ENCODE measurements at regions not wholly inside any gene's neighbourhood (a gene's known extent, or its start where the extent isn't known, plus 50 kb on each side); places are given as distances from the start of the nearest gene placed in this dataset.

DNA sequence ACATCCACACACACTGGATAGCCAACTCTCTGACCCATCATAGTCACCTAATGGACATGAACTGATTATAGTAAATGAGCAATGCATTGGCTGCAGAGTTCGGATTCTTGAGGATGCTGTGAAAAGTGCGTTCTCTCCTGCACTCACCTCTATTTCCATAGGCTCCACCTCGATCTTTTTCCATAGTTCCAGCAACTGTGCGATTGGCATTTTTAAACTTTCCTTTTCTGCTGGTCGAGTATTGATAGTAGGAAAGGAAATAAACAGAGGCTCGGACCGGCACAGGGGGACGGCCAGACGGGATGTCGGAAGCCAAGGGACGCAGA is 94.4 kb downstream of the RNASET2 start:
- Histone ChIP-seq H3K27me3 (replicated peaks; ENCODE audit: insufficient read depth) (no peaks in the 10 kb centered on the region), H3K27ac (peak overlapping the region; percentile 6 to 31), H3K4me1 (replicated peaks) (no peaks in the 10 kb centered on the region), H3K36me3 (no peaks in the 10 kb centered on the region), H3K4me3 (peak overlapping the region; percentile 39 to 42), H3K9me3 (no peaks in the 10 kb centered on the region)
- 1% methylated on average over 11 of the region's 11 CpGs for WGBS
- DNase-seq (ENCODE audit: low spot score): no peak
- intact Hi-C loops (cut with DNase I): loop anchor here (2.0 kb wide), 1 partner anchor 75 kb away; no protein-coding TSS in a partner anchor
- TF ChIP-seq, protein P1, sequence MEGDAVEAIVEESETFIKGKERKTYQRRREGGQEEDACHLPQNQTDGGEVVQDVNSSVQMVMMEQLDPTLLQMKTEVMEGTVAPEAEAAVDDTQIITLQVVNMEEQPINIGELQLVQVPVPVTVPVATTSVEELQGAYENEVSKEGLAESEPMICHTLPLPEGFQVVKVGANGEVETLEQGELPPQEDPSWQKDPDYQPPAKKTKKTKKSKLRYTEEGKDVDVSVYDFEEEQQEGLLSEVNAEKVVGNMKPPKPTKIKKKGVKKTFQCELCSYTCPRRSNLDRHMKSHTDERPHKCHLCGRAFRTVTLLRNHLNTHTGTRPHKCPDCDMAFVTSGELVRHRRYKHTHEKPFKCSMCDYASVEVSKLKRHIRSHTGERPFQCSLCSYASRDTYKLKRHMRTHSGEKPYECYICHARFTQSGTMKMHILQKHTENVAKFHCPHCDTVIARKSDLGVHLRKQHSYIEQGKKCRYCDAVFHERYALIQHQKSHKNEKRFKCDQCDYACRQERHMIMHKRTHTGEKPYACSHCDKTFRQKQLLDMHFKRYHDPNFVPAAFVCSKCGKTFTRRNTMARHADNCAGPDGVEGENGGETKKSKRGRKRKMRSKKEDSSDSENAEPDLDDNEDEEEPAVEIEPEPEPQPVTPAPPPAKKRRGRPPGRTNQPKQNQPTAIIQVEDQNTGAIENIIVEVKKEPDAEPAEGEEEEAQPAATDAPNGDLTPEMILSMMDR (IDR thresholded peaks at IDR 0.05): no peak
- no peak for TF ChIP-seq POLR2A (IDR thresholded peaks at IDR 0.05)
- TF ChIP-seq POLR2AphosphoS5 (IDR thresholded peaks at IDR 0.05): no peak

GRCh38 chr6:166861304-166861703 is 95.0 kb downstream of the RNASET2 start:
- Histone ChIP-seq H3K4me3 (no peak overlapping the region), H3K27ac (no peak overlapping the region)

GRCh38 chr6:166860392-166860791 is 96.0 kb downstream of the RNASET2 start:
- H3K4me1 ChIP-seq (replicated peaks): no peaks in the 10 kb centered on the region
- TF ChIP-seq POLR2AphosphoS5 (IDR thresholded peaks at IDR 0.05): no peak
- TF ChIP-seq, protein P1 (IDR thresholded peaks at IDR 0.05): no peak
- TF ChIP-seq POLR2A (IDR thresholded peaks at IDR 0.05): no peak
- no peak overlapping the region for H3K4me3 ChIP-seq
- intact Hi-C loops (cut with DNase I): no loop called here
- no peaks in the 10 kb centered on the region for H3K9me3 ChIP-seq
- WGBS: 79% methylated on average over 6 of the region's 6 CpGs
- no peak overlapping the region for H3K27ac ChIP-seq
- H3K36me3 ChIP-seq: no peaks in the 10 kb centered on the region
- DNase-seq (ENCODE audit: low spot score): no peak
- no peaks in the 10 kb centered on the region for H3K27me3 ChIP-seq (replicated peaks; ENCODE audit: insufficient read depth)

More at GRCh38 chr6:166861304-166861703, 95.0 kb downstream of the RNASET2 start:
- no peak for TF ChIP-seq POLR2A (IDR thresholded peaks at IDR 0.05)
- TF ChIP-seq, protein P1 (IDR thresholded peaks at IDR 0.05): no peak
- TF ChIP-seq POLR2AphosphoS5 (IDR thresholded peaks at IDR 0.05): no peak
- H3K36me3 ChIP-seq: no peaks in the 10 kb centered on the region
- no peaks in the 10 kb centered on the region for H3K9me3 ChIP-seq
- intact Hi-C loops (cut with DNase I): no loop called here
- no peaks in the 10 kb centered on the region for H3K27me3 ChIP-seq (replicated peaks; ENCODE audit: insufficient read depth)
- DNase-seq (ENCODE audit: low spot score): no peak
- H3K4me1 ChIP-seq (replicated peaks): no peaks in the 10 kb centered on the region
- 59% methylated on average over 5 of the region's 5 CpGs for WGBS

- Histone ChIP-seq H3K27me3 (replicated peaks; ENCODE audit: insufficient read depth) (no peaks in the 10 kb centered on the region), H3K36me3 (no peaks in the 10 kb centered on the region), H3K9me3 (no peaks in the 10 kb centered on the region), H3K27ac (no peak overlapping the region), H3K4me3 (no peak overlapping the region), H3K4me1 (replicated peaks) (no peaks in the 10 kb centered on the region)
- WGBS: 83% methylated on average over 1 of the region's 1 CpG
- no peak for DNase-seq (ENCODE audit: low spot score)
- TF ChIP-seq POLR2AphosphoS5 (IDR thresholded peaks at IDR 0.05) (no peak), POLR2A (IDR thresholded peaks at IDR 0.05) (no peak)
- TF ChIP-seq, protein P1 (IDR thresholded peaks at IDR 0.05): no peak
- intact Hi-C loops (cut with DNase I): no loop called here
Measured at GRCh38 chr6:166855416-166855815, 100.9 kb downstream of the RNASET2 start.

DNA sequence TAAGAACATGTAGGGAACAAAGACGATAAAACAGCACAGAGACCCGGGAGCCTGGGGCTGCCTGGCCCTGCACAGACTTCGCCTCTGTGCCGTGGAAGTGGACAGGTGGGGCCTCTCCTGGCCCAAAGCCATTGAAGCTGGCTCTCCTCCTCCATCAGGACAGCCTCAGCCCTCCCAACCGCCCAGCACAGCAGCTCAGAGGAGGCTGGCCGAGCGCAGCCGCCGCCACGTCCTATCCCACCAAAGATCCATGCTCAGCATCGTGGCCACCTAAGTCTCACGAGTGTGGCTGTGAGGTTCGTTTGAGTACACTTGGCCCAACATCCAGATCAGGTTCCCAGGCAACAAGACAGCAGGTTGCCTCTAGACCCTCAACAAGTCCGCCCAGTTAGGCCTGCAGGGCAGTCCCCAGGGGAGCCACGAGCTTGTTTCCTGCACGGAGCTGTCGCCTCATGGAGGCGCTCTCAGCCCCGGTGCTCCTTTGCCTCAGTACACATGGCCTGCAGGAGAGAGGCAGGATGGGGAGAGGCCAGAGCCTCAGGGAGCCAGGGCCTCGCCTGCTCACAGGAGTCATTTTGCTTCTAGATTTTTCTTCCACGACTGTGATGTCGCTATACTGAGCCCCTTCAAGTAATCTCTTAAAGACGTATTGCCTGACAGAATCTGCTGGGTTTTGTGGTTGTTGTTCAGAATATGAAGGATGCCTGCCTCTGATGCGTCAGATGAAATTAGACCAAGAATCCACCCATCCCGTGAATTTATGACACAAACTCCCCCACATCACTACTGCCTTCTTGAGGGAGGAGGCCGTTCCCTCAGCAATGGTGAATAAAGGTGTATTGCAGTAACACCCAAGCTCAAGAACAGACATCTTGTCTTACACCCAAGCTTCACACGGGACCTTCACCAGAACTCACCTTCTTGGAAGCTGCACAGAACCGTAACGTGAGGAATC is 102.7 kb downstream of the RNASET2 start:
- intact Hi-C loops (cut with DNase I): no loop called here
- Histone ChIP-seq H3K27ac (no peak overlapping the region), H3K9me3 (no peaks in the 10 kb centered on the region), H3K4me1 (replicated peaks) (no peaks in the 10 kb centered on the region), H3K36me3 (no peaks in the 10 kb centered on the region), H3K4me3 (no peak overlapping the region), H3K27me3 (replicated peaks; ENCODE audit: insufficient read depth) (no peaks in the 10 kb centered on the region)
- TF ChIP-seq POLR2A (IDR thresholded peaks at IDR 0.05) (no peak), POLR2AphosphoS5 (IDR thresholded peaks at IDR 0.05) (no peak)
- TF ChIP-seq, protein P1 (IDR thresholded peaks at IDR 0.05): no peak
- no peak for DNase-seq (ENCODE audit: low spot score)
- 90% methylated on average over 28 of the region's 29 CpGs for WGBS
